NT2/D1 (cell line): ENCODE measurements at regions not wholly inside any gene's neighbourhood (a gene's known extent, or its start where the extent isn't known, plus 50 kb on each side); places are given as distances from the start of the nearest gene placed in this dataset.

Experiments
- SUZ12 ChIP-seq: IDR thresholded peaks from 2 replicates; pipeline ENCODE4 v1.6.1; 2011; ENCODE audit not compliant: insufficient read length, insufficient read depth; ENCODE audit errors: extremely low read depth
- YY1 ChIP-seq: IDR thresholded peaks from 2 replicates; pipeline ENCODE4 v1.6.1; 2011; ENCODE audit not compliant: insufficient read length, insufficient read depth
- ZNF274 ChIP-seq: IDR thresholded peaks from 2 replicates; pipeline ENCODE4 v1.6.1; 2011; ENCODE audit warnings: mild to moderate bottlenecking, low read depth, low read length

- TF ChIP-seq ZNF274 (no peak), YY1 (no peak), SUZ12 (no peak)
These were observed 81.9 kb upstream of the PDHA2 start for GRCh38 chr4:95758001-95758400.
